HEK293 (cell line): ENCODE measurements at regions not wholly inside any gene's neighbourhood (a gene's known extent, or its start where the extent isn't known, plus 50 kb on each side); places are given as distances from the start of the nearest gene placed in this dataset.

Experiments used
- SETDB1 ChIP-seq: IDR thresholded peaks from one replicate; pipeline ENCODE4 v1.6.1; 2017; ENCODE audit warnings: mild to moderate bottlenecking, low read length, moderate library complexity, mixed read lengths; ENCODE audit not compliant: insufficient read length
- ZBTB21 ChIP-seq: fragments of 450-650 bp; formaldehyde crosslinking; IDR thresholded peaks from 2 replicates; pipeline ENCODE4 v1.5.1; 2017; ENCODE audit warnings: missing biosample characterization, missing genetic modification characterization
- ZNF10 ChIP-seq: fragments of 450-650 bp; formaldehyde crosslinking; IDR thresholded peaks from 2 replicates; pipeline ENCODE4 v1.5.1; 2017; ENCODE audit warnings: missing biosample characterization, missing genetic modification characterization
- ZNF140 ChIP-seq: fragments of 450-650 bp; formaldehyde crosslinking; IDR thresholded peaks from 2 replicates; pipeline ENCODE4 v1.5.1; 2016; ENCODE audit warnings: missing biosample characterization, missing genetic modification characterization
- ZNF239 ChIP-seq: fragments of 450-650 bp; formaldehyde crosslinking; IDR thresholded peaks from 2 replicates; pipeline ENCODE4 v1.5.1; 2016; ENCODE audit warnings: missing biosample characterization, missing genetic modification characterization
- ZNF658 ChIP-seq: fragments of 450-650 bp; formaldehyde crosslinking; IDR thresholded peaks from 2 replicates; pipeline ENCODE4; 2016; ENCODE audit warnings: missing biosample characterization, missing genetic modification characterization
- TF ChIP-seq, protein P1 (sequence below): fragments of 450-650 bp; formaldehyde crosslinking; IDR thresholded peaks from 2 replicates; pipeline ENCODE4 v1.5.1; 2016; ENCODE audit warnings: missing biosample characterization, missing genetic modification characterization
- TF ChIP-seq, protein P2 (sequence below): fragments of 450-650 bp; formaldehyde crosslinking; IDR thresholded peaks from 2 replicates; pipeline ENCODE4 v1.5.1; 2016; ENCODE audit warnings: missing biosample characterization, missing genetic modification characterization
- TF ChIP-seq, protein P3 (sequence below): fragments of 450-650 bp; formaldehyde crosslinking; IDR thresholded peaks from 2 replicates; pipeline ENCODE4 v1.5.1; 2017; ENCODE audit warnings: missing biosample characterization, missing genetic modification characterization

DNA sequence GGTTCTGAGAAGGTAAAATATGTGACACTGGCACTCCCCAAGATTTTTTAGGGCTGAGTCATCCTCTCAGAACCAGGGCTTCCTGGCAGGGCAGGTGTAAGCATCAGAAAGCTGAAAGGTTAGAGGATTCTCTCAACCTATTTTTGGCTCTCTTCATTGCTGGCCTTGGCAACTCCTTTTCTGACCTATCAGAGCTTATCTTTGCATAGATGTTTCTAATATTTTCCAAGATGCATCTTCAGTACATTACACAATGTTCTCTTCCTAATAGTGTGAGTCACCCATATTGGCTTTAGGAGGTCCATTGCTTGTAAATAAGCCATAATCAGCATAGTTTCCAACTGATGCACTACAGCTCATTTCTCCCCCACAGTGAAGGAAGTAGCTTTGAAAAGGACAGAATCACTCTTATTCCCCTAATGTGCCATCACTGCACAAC is 2008.4 kb upstream of the PIK3C3 start:
- TF ChIP-seq SETDB1 (no peak), ZBTB21 (tag by site-specific recombination) (no peak), ZNF658 (tag by site-specific recombination) (no peak), ZNF140 (no peak), ZNF10 (tag by site-specific recombination) (no peak), ZNF239 (no peak)
- TF ChIP-seq, protein P1, sequence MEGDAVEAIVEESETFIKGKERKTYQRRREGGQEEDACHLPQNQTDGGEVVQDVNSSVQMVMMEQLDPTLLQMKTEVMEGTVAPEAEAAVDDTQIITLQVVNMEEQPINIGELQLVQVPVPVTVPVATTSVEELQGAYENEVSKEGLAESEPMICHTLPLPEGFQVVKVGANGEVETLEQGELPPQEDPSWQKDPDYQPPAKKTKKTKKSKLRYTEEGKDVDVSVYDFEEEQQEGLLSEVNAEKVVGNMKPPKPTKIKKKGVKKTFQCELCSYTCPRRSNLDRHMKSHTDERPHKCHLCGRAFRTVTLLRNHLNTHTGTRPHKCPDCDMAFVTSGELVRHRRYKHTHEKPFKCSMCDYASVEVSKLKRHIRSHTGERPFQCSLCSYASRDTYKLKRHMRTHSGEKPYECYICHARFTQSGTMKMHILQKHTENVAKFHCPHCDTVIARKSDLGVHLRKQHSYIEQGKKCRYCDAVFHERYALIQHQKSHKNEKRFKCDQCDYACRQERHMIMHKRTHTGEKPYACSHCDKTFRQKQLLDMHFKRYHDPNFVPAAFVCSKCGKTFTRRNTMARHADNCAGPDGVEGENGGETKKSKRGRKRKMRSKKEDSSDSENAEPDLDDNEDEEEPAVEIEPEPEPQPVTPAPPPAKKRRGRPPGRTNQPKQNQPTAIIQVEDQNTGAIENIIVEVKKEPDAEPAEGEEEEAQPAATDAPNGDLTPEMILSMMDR (tag by site-specific recombination) = no peak
- TF ChIP-seq, protein P2, sequence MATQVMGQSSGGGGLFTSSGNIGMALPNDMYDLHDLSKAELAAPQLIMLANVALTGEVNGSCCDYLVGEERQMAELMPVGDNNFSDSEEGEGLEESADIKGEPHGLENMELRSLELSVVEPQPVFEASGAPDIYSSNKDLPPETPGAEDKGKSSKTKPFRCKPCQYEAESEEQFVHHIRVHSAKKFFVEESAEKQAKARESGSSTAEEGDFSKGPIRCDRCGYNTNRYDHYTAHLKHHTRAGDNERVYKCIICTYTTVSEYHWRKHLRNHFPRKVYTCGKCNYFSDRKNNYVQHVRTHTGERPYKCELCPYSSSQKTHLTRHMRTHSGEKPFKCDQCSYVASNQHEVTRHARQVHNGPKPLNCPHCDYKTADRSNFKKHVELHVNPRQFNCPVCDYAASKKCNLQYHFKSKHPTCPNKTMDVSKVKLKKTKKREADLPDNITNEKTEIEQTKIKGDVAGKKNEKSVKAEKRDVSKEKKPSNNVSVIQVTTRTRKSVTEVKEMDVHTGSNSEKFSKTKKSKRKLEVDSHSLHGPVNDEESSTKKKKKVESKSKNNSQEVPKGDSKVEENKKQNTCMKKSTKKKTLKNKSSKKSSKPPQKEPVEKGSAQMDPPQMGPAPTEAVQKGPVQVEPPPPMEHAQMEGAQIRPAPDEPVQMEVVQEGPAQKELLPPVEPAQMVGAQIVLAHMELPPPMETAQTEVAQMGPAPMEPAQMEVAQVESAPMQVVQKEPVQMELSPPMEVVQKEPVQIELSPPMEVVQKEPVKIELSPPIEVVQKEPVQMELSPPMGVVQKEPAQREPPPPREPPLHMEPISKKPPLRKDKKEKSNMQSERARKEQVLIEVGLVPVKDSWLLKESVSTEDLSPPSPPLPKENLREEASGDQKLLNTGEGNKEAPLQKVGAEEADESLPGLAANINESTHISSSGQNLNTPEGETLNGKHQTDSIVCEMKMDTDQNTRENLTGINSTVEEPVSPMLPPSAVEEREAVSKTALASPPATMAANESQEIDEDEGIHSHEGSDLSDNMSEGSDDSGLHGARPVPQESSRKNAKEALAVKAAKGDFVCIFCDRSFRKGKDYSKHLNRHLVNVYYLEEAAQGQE (tag by site-specific recombination) = no peak
- TF ChIP-seq, protein P3, sequence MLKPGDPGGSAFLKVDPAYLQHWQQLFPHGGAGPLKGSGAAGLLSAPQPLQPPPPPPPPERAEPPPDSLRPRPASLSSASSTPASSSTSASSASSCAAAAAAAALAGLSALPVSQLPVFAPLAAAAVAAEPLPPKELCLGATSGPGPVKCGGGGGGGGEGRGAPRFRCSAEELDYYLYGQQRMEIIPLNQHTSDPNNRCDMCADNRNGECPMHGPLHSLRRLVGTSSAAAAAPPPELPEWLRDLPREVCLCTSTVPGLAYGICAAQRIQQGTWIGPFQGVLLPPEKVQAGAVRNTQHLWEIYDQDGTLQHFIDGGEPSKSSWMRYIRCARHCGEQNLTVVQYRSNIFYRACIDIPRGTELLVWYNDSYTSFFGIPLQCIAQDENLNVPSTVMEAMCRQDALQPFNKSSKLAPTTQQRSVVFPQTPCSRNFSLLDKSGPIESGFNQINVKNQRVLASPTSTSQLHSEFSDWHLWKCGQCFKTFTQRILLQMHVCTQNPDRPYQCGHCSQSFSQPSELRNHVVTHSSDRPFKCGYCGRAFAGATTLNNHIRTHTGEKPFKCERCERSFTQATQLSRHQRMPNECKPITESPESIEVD (tag by site-specific recombination) = no peak
